Gastrocnemius medialis (tissue), 4 donors: ENCODE measurements at regions not wholly inside any gene's neighbourhood (a gene's known extent, or its start where the extent isn't known, plus 50 kb on each side); places are given as distances from the start of the nearest gene placed in this dataset.

Experiments used
- ATAC-seq, 2 donors: fragments of 150-250 bp; one replicate each; pipeline ENCODE4 v1.9.1; 2016
- DNase-seq, 2 donors: peaks; one replicate each; pipeline ENCODE4 v3.0.0-alpha.2; 2019
- H3K27ac ChIP-seq, 4 donors: fragments of 200-600 bp; sonication (generic); 1 replicate in 1 of 4; 2 replicates in 3 of 4; pipeline ENCODE4 v1.5.1; 2016 to 2018; ENCODE audit warnings: mild to moderate bottlenecking in 2 of 4, moderate library complexity in 1 of 4
- H3K27me3 ChIP-seq, 3 donors: fragments of 200-600 bp; sonication (generic) in 2 of 3; 1 replicate in 1 of 3; 2 replicates in 2 of 3; pipeline versions ENCODE4 v1.5.1 to v1.6.0; 2016 to 2019; ENCODE audit warnings: mild to moderate bottlenecking in 1 of 3, moderate library complexity in 1 of 3
- H3K36me3 ChIP-seq, 2 donors: fragments of 200-600 bp; sonication (generic) in 1 of 2; one replicate each; pipeline ENCODE4 v1.5.1; 2017 to 2018
- H3K4me1 ChIP-seq, 2 donors: fragments of 200-600 bp; sonication (generic) in 1 of 2; one replicate each; pipeline ENCODE4 v1.5.1; 2016 to 2017; ENCODE audit warnings: mild to moderate bottlenecking in 2 of 2
- H3K4me3 ChIP-seq, 4 donors: fragments of 200-600 bp; sonication (generic) in 3 of 4; 1 replicate in 1 of 4; 2 replicates in 3 of 4; pipeline ENCODE4 v1.5.1; 2016 to 2019; ENCODE audit warnings: mild to moderate bottlenecking in 2 of 4
- H3K9me3 ChIP-seq, 3 donors: fragments of 200-600 bp; sonication (generic) in 2 of 3; 1 replicate in 1 of 3; 2 replicates in 2 of 3; pipeline ENCODE4 v1.5.1; 2016 to 2019
- POLR2A ChIP-seq, 2 donors: fragments of 450-650 bp; IDR thresholded peaks; one replicate each; pipeline ENCODE4 v1.6.1; 2017; ENCODE audit warnings: antibody characterized with exemption in 2 of 2, mild to moderate bottlenecking in 2 of 2, moderate library complexity in 2 of 2
- in situ Hi-C, 4 donors: fragments of 200-750 bp; cut with MboI; loops; one replicate each; pipeline versions ENCODE4 v1.15.0 to v1.8.0; 2017; ENCODE audit warnings: low sequenced_read_pairs in 4 of 4
- intact Hi-C: fragments of 100-400 bp; cut with DNase I; formaldehyde crosslinking; loops from one replicate; pipeline ENCODE4 v1.15.1; 2023; ENCODE audit warnings: low total_unique reads
- TF ChIP-seq, protein P1 (sequence below), 5 experiments: fragments of 450-650 bp in 3 of 5; fragments of 200-600 bp in 2 of 5; sonication (generic) in 2 of 5; IDR thresholded peaks in 4 of 5; conservative IDR thresholded peaks in 1 of 5; 1 replicate in 4 of 5; 2 replicates in 1 of 5; pipeline ENCODE4 v1.5.1; 2016 to 2019; ENCODE audit warnings: antibody characterized with exemption in 5 of 5, mild to moderate bottlenecking in 3 of 5, moderate library complexity in 3 of 5

DNA sequence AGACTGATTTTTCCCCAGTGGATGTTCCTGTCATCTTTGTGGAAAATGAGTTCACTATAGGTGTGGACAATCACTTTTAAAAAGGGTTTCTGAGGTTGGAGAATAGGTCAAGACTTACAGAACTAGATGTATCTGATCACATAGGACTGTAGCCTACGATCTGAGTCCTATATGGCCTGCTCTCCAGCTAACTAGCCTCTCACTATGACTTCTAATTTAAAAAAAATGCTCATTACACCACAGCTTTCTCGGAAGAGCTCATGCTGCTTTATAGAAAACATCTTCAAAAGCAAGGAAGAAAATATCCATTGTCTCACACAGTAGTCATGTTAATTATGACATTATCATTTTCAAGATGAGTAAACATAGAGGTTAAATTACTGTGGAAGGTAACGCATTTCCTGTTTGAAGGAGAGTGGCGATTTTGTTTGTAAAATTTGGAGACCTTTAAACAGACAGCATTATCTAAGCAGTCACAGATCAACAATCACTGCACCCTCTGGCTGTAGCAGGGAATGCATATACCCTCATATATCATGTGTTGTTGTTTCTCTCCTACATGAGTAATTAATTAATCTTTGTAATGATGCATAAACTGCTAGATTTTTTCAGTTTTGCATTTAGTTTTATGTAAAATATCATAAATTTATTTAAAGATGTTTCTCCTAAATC lies 573.7 kb downstream of the GABRG2 start:
- Histone ChIP-seq H3K9me3 (no peaks in the 10 kb centered on the region), H3K27me3 (no peaks in the 10 kb centered on the region), H3K4me1 (no peaks in the 10 kb centered on the region), H3K36me3 (no peaks in the 10 kb centered on the region), H3K27ac (no peak overlapping the region), H3K4me3 (no peak overlapping the region)
- in situ Hi-C loops (no loop called here), intact Hi-C loops (no loop called here)
- no peak for TF ChIP-seq POLR2A (IDR thresholded peaks at IDR 0.05)
- TF ChIP-seq, protein P1, sequence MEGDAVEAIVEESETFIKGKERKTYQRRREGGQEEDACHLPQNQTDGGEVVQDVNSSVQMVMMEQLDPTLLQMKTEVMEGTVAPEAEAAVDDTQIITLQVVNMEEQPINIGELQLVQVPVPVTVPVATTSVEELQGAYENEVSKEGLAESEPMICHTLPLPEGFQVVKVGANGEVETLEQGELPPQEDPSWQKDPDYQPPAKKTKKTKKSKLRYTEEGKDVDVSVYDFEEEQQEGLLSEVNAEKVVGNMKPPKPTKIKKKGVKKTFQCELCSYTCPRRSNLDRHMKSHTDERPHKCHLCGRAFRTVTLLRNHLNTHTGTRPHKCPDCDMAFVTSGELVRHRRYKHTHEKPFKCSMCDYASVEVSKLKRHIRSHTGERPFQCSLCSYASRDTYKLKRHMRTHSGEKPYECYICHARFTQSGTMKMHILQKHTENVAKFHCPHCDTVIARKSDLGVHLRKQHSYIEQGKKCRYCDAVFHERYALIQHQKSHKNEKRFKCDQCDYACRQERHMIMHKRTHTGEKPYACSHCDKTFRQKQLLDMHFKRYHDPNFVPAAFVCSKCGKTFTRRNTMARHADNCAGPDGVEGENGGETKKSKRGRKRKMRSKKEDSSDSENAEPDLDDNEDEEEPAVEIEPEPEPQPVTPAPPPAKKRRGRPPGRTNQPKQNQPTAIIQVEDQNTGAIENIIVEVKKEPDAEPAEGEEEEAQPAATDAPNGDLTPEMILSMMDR (IDR thresholded peaks at IDR 0.05 in 4 of 5, conservative IDR thresholded peaks at IDR 0.05 in 1 of 5) = no peak
- DNase-seq (no peak), ATAC-seq (no peak)

DNA sequence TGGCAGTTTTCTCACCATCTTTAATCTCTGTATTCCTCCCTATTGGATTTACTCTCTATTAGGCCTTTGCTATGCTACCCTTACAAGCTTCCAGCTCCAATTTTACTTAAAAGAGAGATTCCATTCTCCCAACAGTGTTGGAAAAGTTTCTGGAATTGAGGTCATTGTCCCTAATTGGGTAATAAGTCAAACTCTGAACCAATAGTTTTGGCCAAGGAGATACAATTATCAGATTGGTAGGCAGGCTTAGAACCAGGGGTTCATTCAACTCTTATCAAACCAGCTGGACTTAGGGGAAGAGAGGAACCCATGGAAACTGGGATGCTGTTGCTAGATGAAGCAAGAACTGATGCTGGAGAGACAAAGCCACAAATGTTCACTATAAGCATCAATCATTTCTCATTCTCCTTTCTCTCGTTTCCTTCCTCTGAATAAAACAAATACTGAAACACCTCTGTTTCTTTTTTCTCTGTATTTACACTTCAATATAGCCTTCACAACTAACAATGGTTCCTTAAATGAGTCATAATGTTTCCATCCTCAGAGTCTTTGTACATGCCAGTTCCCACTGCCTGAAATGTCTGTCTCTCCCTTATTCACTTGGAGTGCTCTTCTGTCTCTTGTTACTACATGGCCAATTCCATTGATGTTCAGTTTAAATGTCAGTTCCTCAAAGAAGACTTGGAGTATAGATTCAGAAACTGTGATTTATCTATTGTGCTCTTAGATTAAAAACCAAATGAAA lies 587.3 kb downstream of the GABRG2 start:
- DNase-seq (no peak), ATAC-seq (no peak)
- TF ChIP-seq, protein P1 (IDR thresholded peaks at IDR 0.05 in 4 of 5, conservative IDR thresholded peaks at IDR 0.05 in 1 of 5) = no peak
- TF ChIP-seq POLR2A (IDR thresholded peaks at IDR 0.05) = no peak
- no peak overlapping the region for H3K4me3 ChIP-seq
- H3K36me3 ChIP-seq = no peaks in the 10 kb centered on the region
- H3K9me3 ChIP-seq = no peaks in the 10 kb centered on the region
- no peaks in the 10 kb centered on the region for H3K4me1 ChIP-seq
- no peaks in the 10 kb centered on the region for H3K27me3 ChIP-seq
- intact Hi-C loops (no loop called here), in situ Hi-C loops (no loop called here)
- no peak overlapping the region for H3K27ac ChIP-seq

DNA sequence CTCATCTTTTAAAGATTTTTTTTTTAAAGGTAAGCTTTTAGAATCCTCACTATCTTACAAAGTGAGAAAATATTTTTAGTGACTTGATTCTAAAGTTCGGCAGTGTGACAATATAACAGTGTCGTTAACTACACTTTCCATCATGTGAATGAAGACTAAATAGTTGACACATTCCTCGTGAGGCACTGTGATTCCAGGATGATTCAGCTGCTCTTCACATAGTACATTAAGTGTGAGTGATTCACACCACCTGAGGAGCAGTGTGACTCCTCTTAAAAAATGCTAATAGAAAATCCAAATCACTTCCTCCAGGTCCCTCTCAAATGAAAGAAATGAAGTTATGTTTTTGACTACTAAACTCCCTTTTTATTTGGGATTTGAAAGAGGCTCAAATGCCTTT lies 589.5 kb downstream of the GABRG2 start:
- in situ Hi-C loops = no loop called here
- ATAC-seq = no peak
- H3K27me3 ChIP-seq = no peaks in the 10 kb centered on the region

DNA sequence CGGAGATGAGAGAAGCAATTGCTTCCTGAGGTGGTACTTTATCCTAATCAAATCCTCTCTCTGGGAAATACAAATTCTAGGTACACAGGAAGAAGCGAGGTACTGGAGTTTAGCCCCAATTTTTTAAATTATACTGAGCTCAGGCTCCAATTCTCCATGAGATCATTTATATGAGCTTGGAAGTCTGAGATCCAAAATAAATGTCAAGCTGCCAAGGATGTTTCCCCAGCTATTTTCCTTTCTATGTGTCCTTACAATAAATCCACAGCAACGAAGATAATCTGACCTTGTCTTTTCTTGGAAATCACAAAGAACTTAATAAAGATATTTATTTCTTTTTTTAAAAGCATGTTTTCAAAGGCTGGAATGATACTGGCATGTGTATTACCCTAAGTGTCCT lies 597.3 kb downstream of the GABRG2 start:
- intact Hi-C loops = no loop called here
- DNase-seq = no peak
- no peak for ATAC-seq

More for the DNA sequence above, 589.5 kb downstream of the GABRG2 start:
- DNase-seq = no peak
- Histone ChIP-seq H3K9me3 (no peaks in the 10 kb centered on the region), H3K36me3 (no peaks in the 10 kb centered on the region), H3K27ac (no peak overlapping the region), H3K4me1 (no peaks in the 10 kb centered on the region), H3K4me3 (no peak overlapping the region)
- TF ChIP-seq, protein P1 (IDR thresholded peaks at IDR 0.05 in 4 of 5, conservative IDR thresholded peaks at IDR 0.05 in 1 of 5) = no peak
- TF ChIP-seq POLR2A (IDR thresholded peaks at IDR 0.05) = no peak
- intact Hi-C loops = no loop called here

More for the DNA sequence above, 597.3 kb downstream of the GABRG2 start:
- H3K4me3 ChIP-seq = no peak overlapping the region
- in situ Hi-C loops = no loop called here
- no peaks in the 10 kb centered on the region for H3K4me1 ChIP-seq
- no peaks in the 10 kb centered on the region for H3K36me3 ChIP-seq
- no peak overlapping the region for H3K27ac ChIP-seq
- no peak for TF ChIP-seq POLR2A (IDR thresholded peaks at IDR 0.05)
- TF ChIP-seq, protein P1 (IDR thresholded peaks at IDR 0.05 in 4 of 5, conservative IDR thresholded peaks at IDR 0.05 in 1 of 5) = no peak
- H3K27me3 ChIP-seq = no peaks in the 10 kb centered on the region
- H3K9me3 ChIP-seq = no peaks in the 10 kb centered on the region
